ENCODE measurements at regions not wholly inside any gene's neighbourhood (a gene's known extent, or its start where the extent isn't known, plus 50 kb on each side); places are given as distances from the start of the nearest gene placed in this dataset.

GRCh38 chr1:119222271-119222670 lies 81.8 kb upstream of the WARS2 start (continued):
- TF ChIP-seq STAT3 (IDR thresholded peaks at IDR 0.05; ENCODE audit: low read depth, low read length) (0 out of 2 replicates have a peak, but pooled peaks have one; percentile 29), TCF7 (IDR thresholded peaks at IDR 0.05; ENCODE audit: borderline replicate concordance) (no peak), BCL11A (IDR thresholded peaks at IDR 0.05; ENCODE audit: low read depth, low read length) (no peak), POLR2A (IDR thresholded peaks at IDR 0.05; ENCODE audit: low read depth, low read length) (no peak), YY1 (IDR thresholded peaks at IDR 0.05; ENCODE audit: low read depth, low read length) (no peak), ZNF622 (IDR thresholded peaks at IDR 0.05) (no peak), WRNIP1 (IDR thresholded peaks at IDR 0.05; ENCODE audit: borderline replicate concordance, low read depth, low read length) (no peak), CTCF (IDR thresholded peaks at IDR 0.05 in 2 of 3, conservative IDR thresholded peaks at IDR 0.05 in 1 of 3; ENCODE audit: control insufficient read depth in 2 of 3, extremely low read depth in 1 of 3, insufficient read depth in 1 of 3, low read depth in 3 of 3, low read length in 3 of 3) (no peak), HDGF (IDR thresholded peaks at IDR 0.05) (no peak), CBX5 (IDR thresholded peaks at IDR 0.05; ENCODE audit: low read depth) (no peak), HCFC1 (IDR thresholded peaks at IDR 0.05; ENCODE audit: low read length) (no peak), SUZ12 (IDR thresholded peaks at IDR 0.05; ENCODE audit: unreplicated experiment) (no peak), CHD1 (IDR thresholded peaks at IDR 0.05; ENCODE audit: low read depth, low read length) (no peak), KAT2A (conservative IDR thresholded peaks at IDR 0.05; ENCODE audit: control insufficient read depth, low read depth, low read length) (no peak), SIX5 (IDR thresholded peaks at IDR 0.05; ENCODE audit: low read depth, low read length, severe bottlenecking) (no peak), MXI1 (IDR thresholded peaks at IDR 0.05; ENCODE audit: low read depth, low read length) (no peak), BMI1 (IDR thresholded peaks at IDR 0.05; ENCODE audit: borderline replicate concordance) (no peak), RFX5 (IDR thresholded peaks at IDR 0.05; ENCODE audit: low read depth, low read length) (no peak), MEF2B (IDR thresholded peaks at IDR 0.05; ENCODE audit: partially characterized antibody, poor library complexity, severe bottlenecking) (peak; percentile 66), CREB1 (IDR thresholded peaks at IDR 0.05; ENCODE audit: low read depth) (no peak)
- TF ChIP-seq, protein P1, sequence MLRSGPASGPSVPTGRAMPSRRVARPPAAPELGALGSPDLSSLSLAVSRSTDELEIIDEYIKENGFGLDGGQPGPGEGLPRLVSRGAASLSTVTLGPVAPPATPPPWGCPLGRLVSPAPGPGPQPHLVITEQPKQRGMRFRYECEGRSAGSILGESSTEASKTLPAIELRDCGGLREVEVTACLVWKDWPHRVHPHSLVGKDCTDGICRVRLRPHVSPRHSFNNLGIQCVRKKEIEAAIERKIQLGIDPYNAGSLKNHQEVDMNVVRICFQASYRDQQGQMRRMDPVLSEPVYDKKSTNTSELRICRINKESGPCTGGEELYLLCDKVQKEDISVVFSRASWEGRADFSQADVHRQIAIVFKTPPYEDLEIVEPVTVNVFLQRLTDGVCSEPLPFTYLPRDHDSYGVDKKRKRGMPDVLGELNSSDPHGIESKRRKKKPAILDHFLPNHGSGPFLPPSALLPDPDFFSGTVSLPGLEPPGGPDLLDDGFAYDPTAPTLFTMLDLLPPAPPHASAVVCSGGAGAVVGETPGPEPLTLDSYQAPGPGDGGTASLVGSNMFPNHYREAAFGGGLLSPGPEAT (IDR thresholded peaks at IDR 0.05; ENCODE audit: low read depth) = peak; percentile 49; the same call in 1 of the 2 replicates
- TF ChIP-seq, protein P2, sequence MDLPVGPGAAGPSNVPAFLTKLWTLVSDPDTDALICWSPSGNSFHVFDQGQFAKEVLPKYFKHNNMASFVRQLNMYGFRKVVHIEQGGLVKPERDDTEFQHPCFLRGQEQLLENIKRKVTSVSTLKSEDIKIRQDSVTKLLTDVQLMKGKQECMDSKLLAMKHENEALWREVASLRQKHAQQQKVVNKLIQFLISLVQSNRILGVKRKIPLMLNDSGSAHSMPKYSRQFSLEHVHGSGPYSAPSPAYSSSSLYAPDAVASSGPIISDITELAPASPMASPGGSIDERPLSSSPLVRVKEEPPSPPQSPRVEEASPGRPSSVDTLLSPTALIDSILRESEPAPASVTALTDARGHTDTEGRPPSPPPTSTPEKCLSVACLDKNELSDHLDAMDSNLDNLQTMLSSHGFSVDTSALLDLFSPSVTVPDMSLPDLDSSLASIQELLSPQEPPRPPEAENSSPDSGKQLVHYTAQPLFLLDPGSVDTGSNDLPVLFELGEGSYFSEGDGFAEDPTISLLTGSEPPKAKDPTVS (IDR thresholded peaks at IDR 0.05; ENCODE audit: low read depth, low read length) = no peak
- TF ChIP-seq, protein P3, sequence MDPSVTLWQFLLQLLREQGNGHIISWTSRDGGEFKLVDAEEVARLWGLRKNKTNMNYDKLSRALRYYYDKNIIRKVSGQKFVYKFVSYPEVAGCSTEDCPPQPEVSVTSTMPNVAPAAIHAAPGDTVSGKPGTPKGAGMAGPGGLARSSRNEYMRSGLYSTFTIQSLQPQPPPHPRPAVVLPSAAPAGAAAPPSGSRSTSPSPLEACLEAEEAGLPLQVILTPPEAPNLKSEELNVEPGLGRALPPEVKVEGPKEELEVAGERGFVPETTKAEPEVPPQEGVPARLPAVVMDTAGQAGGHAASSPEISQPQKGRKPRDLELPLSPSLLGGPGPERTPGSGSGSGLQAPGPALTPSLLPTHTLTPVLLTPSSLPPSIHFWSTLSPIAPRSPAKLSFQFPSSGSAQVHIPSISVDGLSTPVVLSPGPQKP (IDR thresholded peaks at IDR 0.05; ENCODE audit: low read depth, low read length) = no peak

Measured in GM12878 (cell line).